ENCODE measurements at regions not wholly inside any gene's neighbourhood (a gene's known extent, or its start where the extent isn't known, plus 50 kb on each side); places are given as distances from the start of the nearest gene placed in this dataset.

DNA sequence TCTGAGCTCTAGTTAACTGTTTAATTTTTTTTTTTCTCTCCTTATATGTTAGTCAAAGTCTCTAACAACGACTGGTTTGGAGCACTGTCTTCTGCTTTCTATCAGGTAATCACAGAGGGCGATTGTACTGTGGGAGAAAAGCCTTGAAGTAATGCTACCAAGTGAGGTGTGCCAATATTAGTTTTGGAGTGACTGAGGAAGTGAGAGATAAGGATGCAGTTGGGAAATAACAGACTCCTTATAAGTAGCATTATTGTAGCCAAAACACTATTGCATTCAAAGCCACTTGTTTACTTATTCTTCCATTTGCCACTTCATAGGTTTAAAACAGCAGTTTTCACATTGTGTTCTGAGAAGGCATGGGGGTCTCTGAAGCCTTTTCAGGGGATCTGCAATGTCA lies 79.1 kb upstream of the SLC6A14 start:
- no peaks in the 10 kb centered on the region for H3K9me3 ChIP-seq (ENCODE audit: control insufficient read depth, low read length)
- no peak overlapping the region for H3K9ac ChIP-seq (ENCODE audit: low read length)
- H3K27me3 ChIP-seq (replicated peaks; ENCODE audit: control insufficient read depth, insufficient read depth, low read length): no peaks in the 10 kb centered on the region
- no peak overlapping the region for H3K4me3 ChIP-seq (ENCODE audit: low read length)
- no peaks in the 10 kb centered on the region for H3K4me1 ChIP-seq (ENCODE audit: control insufficient read depth, insufficient read depth, low read length)
- H3K36me3 ChIP-seq (ENCODE audit: control insufficient read depth, insufficient read depth, low read length, severe bottlenecking): no peaks in the 10 kb centered on the region
- no peak for DNase-seq (ENCODE audit: low read depth)

DNA sequence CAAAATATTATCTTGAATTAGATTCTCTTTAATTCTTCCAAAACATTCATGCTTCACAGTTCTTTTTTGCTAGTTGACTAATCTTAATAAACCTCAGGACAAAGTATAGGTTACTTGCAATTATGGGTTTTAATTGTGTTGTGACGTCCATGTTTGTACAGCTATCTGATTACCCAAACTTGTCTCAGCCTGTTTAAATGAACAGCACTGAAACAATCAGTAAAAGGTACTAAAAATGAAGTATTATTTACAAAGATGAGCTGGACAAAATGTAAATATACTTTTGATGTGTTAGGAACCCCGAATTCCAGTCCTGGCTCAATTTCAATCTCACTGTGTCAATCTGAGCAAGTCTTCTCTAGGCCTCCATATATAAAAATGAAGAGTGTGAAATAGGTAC lies 57.4 kb upstream of the SLC6A14 start:
- Histone ChIP-seq H3K4me3 (ENCODE audit: low read length) (no peak overlapping the region), H3K9ac (ENCODE audit: low read length) (no peak overlapping the region), H3K36me3 (ENCODE audit: control insufficient read depth, insufficient read depth, low read length, severe bottlenecking) (no peaks in the 10 kb centered on the region), H3K4me1 (ENCODE audit: control insufficient read depth, insufficient read depth, low read length) (peaks cover 5% of the 10 kb centered on the region), H3K9me3 (ENCODE audit: control insufficient read depth, low read length) (no peaks in the 10 kb centered on the region), H3K27me3 (replicated peaks; ENCODE audit: control insufficient read depth, insufficient read depth, low read length) (no peaks in the 10 kb centered on the region)
- no peak for DNase-seq (ENCODE audit: low read depth)

DNA sequence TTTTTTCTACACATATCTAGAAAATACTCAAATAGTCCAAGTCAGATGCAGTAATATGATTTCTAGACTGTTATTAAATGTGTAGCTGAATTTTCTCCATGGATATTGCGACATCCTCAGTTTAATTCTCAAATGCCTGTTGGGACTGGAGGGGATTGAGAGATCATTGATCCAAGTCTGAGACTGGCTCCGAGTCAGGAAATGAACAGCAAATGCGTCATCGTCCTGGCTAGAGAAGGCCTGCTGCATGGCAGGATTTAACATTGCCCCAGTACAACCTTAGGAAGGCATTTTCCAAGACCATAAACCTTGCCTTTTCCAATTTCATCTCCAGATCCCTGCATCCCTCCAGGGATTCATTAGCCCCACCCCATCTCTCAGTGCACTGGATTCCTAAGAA lies 56.6 kb upstream of the SLC6A14 start:
- H3K9ac ChIP-seq (ENCODE audit: low read length): no peak overlapping the region
- no peaks in the 10 kb centered on the region for H3K36me3 ChIP-seq (ENCODE audit: control insufficient read depth, insufficient read depth, low read length, severe bottlenecking)
- peaks cover 5% of the 10 kb centered on the region for H3K4me1 ChIP-seq (ENCODE audit: control insufficient read depth, insufficient read depth, low read length)
- no peak overlapping the region for H3K4me3 ChIP-seq (ENCODE audit: low read length)
- peak; percentile 32 for DNase-seq (ENCODE audit: low read depth)
- H3K9me3 ChIP-seq (ENCODE audit: control insufficient read depth, low read length): no peaks in the 10 kb centered on the region
- H3K27me3 ChIP-seq (replicated peaks; ENCODE audit: control insufficient read depth, insufficient read depth, low read length): no peaks in the 10 kb centered on the region

DNA sequence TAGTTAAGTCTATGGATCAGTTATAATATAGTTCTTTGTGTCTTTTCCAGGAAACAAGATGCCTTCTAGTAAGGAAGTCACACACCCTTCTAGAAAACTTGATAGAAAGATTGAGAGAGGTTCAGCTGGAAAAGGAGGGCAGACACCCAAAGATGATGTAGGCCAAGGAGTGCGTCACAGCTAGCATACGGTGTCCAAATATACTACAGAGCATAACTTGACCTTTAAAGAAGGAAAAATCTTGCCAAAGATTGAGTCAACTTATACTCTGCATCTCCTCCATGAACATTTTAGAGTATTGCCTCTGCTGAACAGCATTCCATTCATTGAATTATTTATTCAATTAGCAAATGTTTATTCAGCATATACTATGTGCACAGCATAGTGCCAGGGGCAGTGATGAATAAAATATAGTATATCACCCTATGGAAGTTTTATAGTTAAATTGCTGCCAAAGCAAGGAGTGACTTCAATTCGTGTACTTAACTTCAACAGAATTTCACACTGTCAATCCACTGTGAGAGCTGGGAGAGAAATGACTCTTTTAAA lies 51.9 kb upstream of the SLC6A14 start:
- Histone ChIP-seq H3K36me3 (ENCODE audit: control insufficient read depth, insufficient read depth, low read length, severe bottlenecking) (no peaks in the 10 kb centered on the region), H3K27me3 (replicated peaks; ENCODE audit: control insufficient read depth, insufficient read depth, low read length) (no peaks in the 10 kb centered on the region), H3K9me3 (ENCODE audit: control insufficient read depth, low read length) (no peaks in the 10 kb centered on the region), H3K4me3 (ENCODE audit: low read length) (no peak overlapping the region), H3K4me1 (ENCODE audit: control insufficient read depth, insufficient read depth, low read length) (peaks cover 5% of the 10 kb centered on the region), H3K9ac (ENCODE audit: low read length) (no peak overlapping the region)
- peak; percentile 1 for DNase-seq (ENCODE audit: low read depth)

All from adipocyte (in vitro differentiated cells).